ENCODE measurements at regions not wholly inside any gene's neighbourhood (a gene's known extent, or its start where the extent isn't known, plus 50 kb on each side); places are given as distances from the start of the nearest gene placed in this dataset.
"Not testable (repeated sequence)": the region's sequence is repeated elsewhere in the genome, so short reads cannot be mapped to it uniquely, and the experiment has no call there.

GRCh38 chrX:82721891-82722290 lies 786.2 kb upstream of the POU3F4 start:
- ChIA-PET CTCF (ENCODE audit: low intra/inter-chr PET ratio) (no interaction called here), POLR2A (no interaction called here)
- ATAC-seq (no peak), DNase-seq (ENCODE audit: extremely low read depth in 1 of 4, low spot score in 3 of 4) (no peak), FAIRE-seq (no peak)
- Histone ChIP-seq H3K9me1 (ENCODE audit: control insufficient read depth, insufficient read depth, low read length) (no peaks in the 10 kb centered on the region), H4K20me1 (replicated peaks; ENCODE audit: control insufficient read depth, insufficient read depth, low read length) (no peaks in the 10 kb centered on the region), H3K27me3 (ENCODE audit: control insufficient read depth in 2 of 2, insufficient read depth in 2 of 2, low read length in 2 of 2) (no peaks in the 10 kb centered on the region), H3K79me2 (ENCODE audit: control insufficient read depth, insufficient read depth, low read length) (no peaks in the 10 kb centered on the region), H3K9ac (ENCODE audit: insufficient read depth in 1 of 2, low read depth in 2 of 2, low read length in 2 of 2) (no peak overlapping the region), H3K36me3 (ENCODE audit: control insufficient read depth, insufficient read depth, low read length) (no peaks in the 10 kb centered on the region), H3K9me3 (replicated peaks; ENCODE audit: control insufficient read depth, insufficient read depth, low read depth, low read length) (no peaks in the 10 kb centered on the region), H3K4me3 (no peak overlapping the region), H3K27ac (ENCODE audit: extremely low read depth, low read depth, low read length) (no peak overlapping the region), H2AFZ (ENCODE audit: low read depth, low read length) (no peak overlapping the region), H3K4me2 (ENCODE audit: insufficient read depth, low read length) (no peak overlapping the region), H3K4me1 (replicated peaks in 1 of 2; ENCODE audit: control insufficient read depth in 2 of 2, insufficient read depth in 2 of 2, low read length in 2 of 2) (no peaks in the 10 kb centered on the region)
- TF ChIP-seq TSC22D4 (tag; IDR thresholded peaks at IDR 0.05) (no peak), JUN (IDR thresholded peaks at IDR 0.05; ENCODE audit: borderline replicate concordance, low read depth, low read length) (no peak), JUN (CRISPR knock-in tag; IDR thresholded peaks at IDR 0.05; ENCODE audit: borderline replicate concordance) (no peak)
- no CpG with 5 or more reads among the region's 1 CpG for WGBS (ENCODE audit: insufficient coverage, low coverage, missing lambda C conversion rate)
- in situ Hi-C loops (cut with MboI) (no loop called here), intact Hi-C loops (cut with micrococcal nuclease) (no loop called here)
- BruUV-seq (replicated peaks) = no TSS peak

- Histone ChIP-seq H2AFZ (ENCODE audit: low read depth, low read length) (no peak overlapping the region), H3K36me3 (ENCODE audit: control insufficient read depth, insufficient read depth, low read length) (no peaks in the 10 kb centered on the region), H3K4me3 (no peak overlapping the region), H3K79me2 (ENCODE audit: control insufficient read depth, insufficient read depth, low read length) (no peaks in the 10 kb centered on the region), H3K27ac (ENCODE audit: extremely low read depth, low read depth, low read length) (no peak overlapping the region), H3K27me3 (ENCODE audit: control insufficient read depth in 2 of 2, insufficient read depth in 2 of 2, low read length in 2 of 2) (no peaks in the 10 kb centered on the region), H3K4me1 (replicated peaks in 1 of 2; ENCODE audit: control insufficient read depth in 2 of 2, insufficient read depth in 2 of 2, low read length in 2 of 2) (no peaks in the 10 kb centered on the region), H3K9me1 (ENCODE audit: control insufficient read depth, insufficient read depth, low read length) (no peaks in the 10 kb centered on the region), H4K20me1 (replicated peaks; ENCODE audit: control insufficient read depth, insufficient read depth, low read length) (no peaks in the 10 kb centered on the region), H3K9me3 (replicated peaks; ENCODE audit: control insufficient read depth, insufficient read depth, low read depth, low read length) (no peaks in the 10 kb centered on the region), H3K9ac (ENCODE audit: insufficient read depth in 1 of 2, low read depth in 2 of 2, low read length in 2 of 2) (no peak overlapping the region), H3K4me2 (ENCODE audit: insufficient read depth, low read length) (no peak overlapping the region)
- ChIA-PET CTCF (ENCODE audit: low intra/inter-chr PET ratio) (no interaction called here), POLR2A (no interaction called here)
- 0% methylated on average over 1 of the region's 1 CpG for WGBS (ENCODE audit: insufficient coverage, low coverage, missing lambda C conversion rate)
- BruUV-seq (replicated peaks) = no TSS peak
- intact Hi-C loops (cut with micrococcal nuclease) (no loop called here), in situ Hi-C loops (cut with MboI) (no loop called here)
- no peak for FAIRE-seq
- TF ChIP-seq BRF2 (IDR thresholded peaks at IDR 0.05; ENCODE audit: borderline replicate concordance, insufficient read depth, insufficient read length) = no peak
- no peak for TF ChIP-seq SLC30A9 (CRISPR knock-in tag; IDR thresholded peaks at IDR 0.05)
- no peak for DNase-seq (ENCODE audit: extremely low read depth in 1 of 4, low spot score in 3 of 4)
- ATAC-seq = no peak
Measured at GRCh38 chrX:82723806-82724205, 784.3 kb upstream of the POU3F4 start.

- H3K79me2 ChIP-seq (ENCODE audit: control insufficient read depth, insufficient read depth, low read length); intact Hi-C loops (cut with micrococcal nuclease); ATAC-seq; H3K9ac ChIP-seq (ENCODE audit: insufficient read depth in 1 of 2, low read depth in 2 of 2, low read length in 2 of 2); DNase-seq (ENCODE audit: extremely low read depth in 1 of 4, low spot score in 3 of 4); H3K4me3 ChIP-seq; H3K27me3 ChIP-seq (ENCODE audit: control insufficient read depth in 2 of 2, insufficient read depth in 2 of 2, low read length in 2 of 2); H3K36me3 ChIP-seq (ENCODE audit: control insufficient read depth, insufficient read depth, low read length); H4K20me1 ChIP-seq (replicated peaks; ENCODE audit: control insufficient read depth, insufficient read depth, low read length); H2AFZ ChIP-seq (ENCODE audit: low read depth, low read length); H3K27ac ChIP-seq (ENCODE audit: extremely low read depth, low read depth, low read length); H3K4me1 ChIP-seq (replicated peaks in 1 of 2; ENCODE audit: control insufficient read depth in 2 of 2, insufficient read depth in 2 of 2, low read length in 2 of 2); H3K9me1 ChIP-seq (ENCODE audit: control insufficient read depth, insufficient read depth, low read length); H3K9me3 ChIP-seq (replicated peaks; ENCODE audit: control insufficient read depth, insufficient read depth, low read depth, low read length); BruUV-seq (replicated peaks); H3K4me2 ChIP-seq (ENCODE audit: insufficient read depth, low read length); FAIRE-seq; CTCF ChIA-PET (ENCODE audit: low intra/inter-chr PET ratio); POLR2A ChIA-PET; in situ Hi-C loops (cut with MboI): not testable (repeated sequence)
- WGBS (ENCODE audit: insufficient coverage, low coverage, missing lambda C conversion rate) = 0% methylated on average over 3 of the region's 6 CpGs
Measured at GRCh38 chrX:82727436-82727835, 780.7 kb upstream of the POU3F4 start.

Data from K562 (cell line).